ENCODE measurements at regions not wholly inside any gene's neighbourhood (a gene's known extent, or its start where the extent isn't known, plus 50 kb on each side); places are given as distances from the start of the nearest gene placed in this dataset.

DNA sequence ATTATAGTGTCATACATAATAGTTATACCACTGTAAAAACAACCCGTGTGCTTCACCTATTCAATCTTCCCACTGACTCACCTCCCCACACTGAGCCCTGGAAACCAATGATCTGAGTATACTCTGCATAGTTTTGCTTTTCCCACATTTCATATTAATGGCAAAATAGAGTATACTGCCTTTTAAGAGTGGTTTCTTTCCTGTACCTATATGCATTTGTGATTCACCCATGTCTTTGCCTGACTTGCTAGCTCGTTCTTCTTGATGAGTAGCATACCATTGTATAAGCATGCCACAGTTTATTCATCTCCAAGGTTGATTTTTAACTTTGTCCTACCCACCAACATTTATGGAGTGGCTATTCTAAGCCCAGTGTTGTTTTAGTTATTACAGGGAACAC, 686.4 kb downstream of the PLCL1 start:
- no peak for DNase-seq
- Histone ChIP-seq H3K27ac (ENCODE audit: low read length) (no peak overlapping the region), H3K9me2 (replicated peaks; ENCODE audit: insufficient read depth, low read length) (no peaks in the 10 kb centered on the region), H3F3A (ENCODE audit: insufficient read depth, low read length) (no peaks in the 10 kb centered on the region), H3K4me1 (ENCODE audit: low read length) (no peaks in the 10 kb centered on the region), H3K4me3 (ENCODE audit: low read length) (no peak overlapping the region), H3K27me3 (replicated peaks; ENCODE audit: insufficient read depth, low read length) (no peaks in the 10 kb centered on the region), H3K9ac (ENCODE audit: low read length) (no peak overlapping the region), H4K20me1 (ENCODE audit: insufficient read depth, low read length) (no peaks in the 10 kb centered on the region), H3K36me3 (replicated peaks; ENCODE audit: insufficient read depth, low read length) (no peaks in the 10 kb centered on the region), H3K4me2 (ENCODE audit: low read depth, low read length) (no peak overlapping the region), H2AFZ (ENCODE audit: low read length) (no peak overlapping the region), H3K79me2 (ENCODE audit: low read length) (no peaks in the 10 kb centered on the region), H3K9me3 (replicated peaks; ENCODE audit: insufficient read depth, low read length) (no peaks in the 10 kb centered on the region)
- no peak for TF ChIP-seq EZH2 (optimal IDR thresholded peaks at IDR 0.05; ENCODE audit: low read depth, low read length)
- TF ChIP-seq EZH2phosphoT487 (IDR thresholded peaks at IDR 0.05; ENCODE audit: low read length): no peak
- TF ChIP-seq, protein P1, sequence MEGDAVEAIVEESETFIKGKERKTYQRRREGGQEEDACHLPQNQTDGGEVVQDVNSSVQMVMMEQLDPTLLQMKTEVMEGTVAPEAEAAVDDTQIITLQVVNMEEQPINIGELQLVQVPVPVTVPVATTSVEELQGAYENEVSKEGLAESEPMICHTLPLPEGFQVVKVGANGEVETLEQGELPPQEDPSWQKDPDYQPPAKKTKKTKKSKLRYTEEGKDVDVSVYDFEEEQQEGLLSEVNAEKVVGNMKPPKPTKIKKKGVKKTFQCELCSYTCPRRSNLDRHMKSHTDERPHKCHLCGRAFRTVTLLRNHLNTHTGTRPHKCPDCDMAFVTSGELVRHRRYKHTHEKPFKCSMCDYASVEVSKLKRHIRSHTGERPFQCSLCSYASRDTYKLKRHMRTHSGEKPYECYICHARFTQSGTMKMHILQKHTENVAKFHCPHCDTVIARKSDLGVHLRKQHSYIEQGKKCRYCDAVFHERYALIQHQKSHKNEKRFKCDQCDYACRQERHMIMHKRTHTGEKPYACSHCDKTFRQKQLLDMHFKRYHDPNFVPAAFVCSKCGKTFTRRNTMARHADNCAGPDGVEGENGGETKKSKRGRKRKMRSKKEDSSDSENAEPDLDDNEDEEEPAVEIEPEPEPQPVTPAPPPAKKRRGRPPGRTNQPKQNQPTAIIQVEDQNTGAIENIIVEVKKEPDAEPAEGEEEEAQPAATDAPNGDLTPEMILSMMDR (IDR thresholded peaks at IDR 0.05; ENCODE audit: low read length): no peak

DNA sequence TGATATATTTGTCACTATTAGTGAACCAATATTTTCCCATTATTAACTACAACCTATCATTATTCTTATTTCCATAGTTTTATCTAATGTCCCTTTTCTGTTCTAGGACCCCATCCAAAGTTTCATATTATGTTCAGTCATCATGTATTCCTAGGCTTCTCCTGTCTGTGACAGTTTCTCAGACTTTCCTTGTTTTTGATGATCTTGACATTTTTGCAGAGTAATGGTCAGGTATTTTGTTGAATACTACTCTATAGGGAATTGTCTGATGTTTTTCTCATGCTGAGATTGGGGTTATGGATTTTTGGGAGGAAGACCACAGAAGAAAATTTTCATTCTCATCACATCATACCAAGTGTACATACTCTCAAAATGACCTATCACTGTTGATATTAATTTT, 684.6 kb downstream of the PLCL1 start:
- Histone ChIP-seq H3K9me3 (replicated peaks; ENCODE audit: insufficient read depth, low read length) (no peaks in the 10 kb centered on the region), H3K36me3 (replicated peaks; ENCODE audit: insufficient read depth, low read length) (no peaks in the 10 kb centered on the region), H3K27me3 (replicated peaks; ENCODE audit: insufficient read depth, low read length) (no peaks in the 10 kb centered on the region), H3K9me2 (replicated peaks; ENCODE audit: insufficient read depth, low read length) (no peaks in the 10 kb centered on the region), H2AFZ (ENCODE audit: low read length) (no peak overlapping the region), H3K27ac (ENCODE audit: low read length) (no peak overlapping the region), H3K4me3 (ENCODE audit: low read length) (no peak overlapping the region), H3K79me2 (ENCODE audit: low read length) (no peaks in the 10 kb centered on the region), H3K4me2 (ENCODE audit: low read depth, low read length) (no peak overlapping the region), H3K4me1 (ENCODE audit: low read length) (no peaks in the 10 kb centered on the region), H3K9ac (ENCODE audit: low read length) (no peak overlapping the region), H3F3A (ENCODE audit: insufficient read depth, low read length) (no peaks in the 10 kb centered on the region), H4K20me1 (ENCODE audit: insufficient read depth, low read length) (no peaks in the 10 kb centered on the region)
- DNase-seq: no peak
- TF ChIP-seq, protein P1 (IDR thresholded peaks at IDR 0.05; ENCODE audit: low read length): no peak
- no peak for TF ChIP-seq EZH2 (optimal IDR thresholded peaks at IDR 0.05; ENCODE audit: low read depth, low read length)
- TF ChIP-seq EZH2phosphoT487 (IDR thresholded peaks at IDR 0.05; ENCODE audit: low read length): no peak

DNA sequence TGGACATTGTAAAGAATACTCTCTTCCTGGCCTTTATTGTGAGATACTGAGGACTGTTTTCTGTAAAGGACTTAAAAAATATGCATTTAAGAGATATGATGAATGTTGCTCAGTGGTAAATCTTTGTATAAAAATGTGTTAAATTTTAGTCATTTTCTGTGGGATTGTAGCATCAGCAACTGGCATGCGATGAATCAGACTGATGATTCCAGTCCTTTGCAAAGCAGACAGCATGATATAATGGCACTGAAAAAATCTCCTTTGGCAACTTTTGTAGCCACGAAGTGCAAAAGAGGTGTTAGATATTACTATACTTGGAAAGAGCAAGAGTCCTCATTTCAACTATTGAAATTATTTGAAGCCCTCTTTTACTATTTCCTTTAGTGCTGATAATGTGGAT, 678.7 kb downstream of the PLCL1 start:
- no peaks in the 10 kb centered on the region for H3K79me2 ChIP-seq (ENCODE audit: low read length)
- H3K4me3 ChIP-seq (ENCODE audit: low read length): no peak overlapping the region
- no peaks in the 10 kb centered on the region for H3K4me1 ChIP-seq (ENCODE audit: low read length)
- no peaks in the 10 kb centered on the region for H3F3A ChIP-seq (ENCODE audit: insufficient read depth, low read length)
- no peak overlapping the region for H3K9ac ChIP-seq (ENCODE audit: low read length)
- no peak for DNase-seq
- no peaks in the 10 kb centered on the region for H4K20me1 ChIP-seq (ENCODE audit: insufficient read depth, low read length)
- H3K27me3 ChIP-seq (replicated peaks; ENCODE audit: insufficient read depth, low read length): no peaks in the 10 kb centered on the region
- TF ChIP-seq EZH2 (optimal IDR thresholded peaks at IDR 0.05; ENCODE audit: low read depth, low read length) (no peak), EZH2phosphoT487 (IDR thresholded peaks at IDR 0.05; ENCODE audit: low read length) (no peak)
- TF ChIP-seq, protein P1 (IDR thresholded peaks at IDR 0.05; ENCODE audit: low read length): no peak
- H3K9me2 ChIP-seq (replicated peaks; ENCODE audit: insufficient read depth, low read length): no peaks in the 10 kb centered on the region
- no peak overlapping the region for H2AFZ ChIP-seq (ENCODE audit: low read length)
- H3K27ac ChIP-seq (ENCODE audit: low read length): no peak overlapping the region
- no peaks in the 10 kb centered on the region for H3K36me3 ChIP-seq (replicated peaks; ENCODE audit: insufficient read depth, low read length)
- H3K4me2 ChIP-seq (ENCODE audit: low read depth, low read length): no peak overlapping the region
- H3K9me3 ChIP-seq (replicated peaks; ENCODE audit: insufficient read depth, low read length): no peaks in the 10 kb centered on the region
